Activated B cell treated with CpG ODN at 0.5 μM for 24 hours (primary cell): ENCODE measurements at regions not wholly inside any gene's neighbourhood (a gene's known extent, or its start where the extent isn't known, plus 50 kb on each side); places are given as distances from the start of the nearest gene placed in this dataset.

ENCODE experiments used
- ATAC-seq: fragments of 200-7000 bp; cut with Tn5 transposase; one replicate; pipeline ENCODE4 v1.10.0; 2021; ENCODE audit warnings: low read depth, mild to moderate bottlenecking, moderate library complexity
- CTCF ChIA-PET: fragments of 350-600 bp; sonication (Branson Sonifier 250); formaldehyde crosslinking; loops from one replicate; lab custom pipeline; 2021; ENCODE audit warnings: antibody characterized with exemption; lab: Charles Lee
- POLR2A ChIA-PET: fragments of 350-600 bp; sonication (Branson Sonifier 250); formaldehyde crosslinking; loops from one replicate; lab custom pipeline; 2021; ENCODE audit warnings: antibody characterized with exemption; lab: Charles Lee
- DNase-seq: peaks from one replicate; pipeline ENCODE4 v3.0.0; 2022
- H3K27ac Mint-ChIP-seq: one replicate; pipeline ENCODE4 v1.8.0; 2020; ENCODE audit warnings: mixed read lengths
- H3K27me3 Mint-ChIP-seq: one replicate; pipeline ENCODE4 v1.8.0; 2021; ENCODE audit warnings: mixed read lengths
- H3K36me3 Mint-ChIP-seq: one replicate; pipeline ENCODE4 v1.8.0; 2021; ENCODE audit warnings: low read depth, mixed read lengths
- H3K4me1 Mint-ChIP-seq: one replicate; pipeline ENCODE4 v1.8.0; 2021; ENCODE audit warnings: mixed read lengths
- H3K4me3 Mint-ChIP-seq: one replicate; pipeline ENCODE4 v1.8.0; 2020; ENCODE audit warnings: mild to moderate bottlenecking, mixed read lengths
- H3K9me3 Mint-ChIP-seq: one replicate; pipeline ENCODE4 v1.8.0; 2020; ENCODE audit warnings: mixed read lengths
- intact Hi-C: fragments of 100-400 bp; cut with micrococcal nuclease; formaldehyde crosslinking; loops from one replicate; pipeline ENCODE4 v1.15.1; 2024
- TF ChIP-seq, protein P1 (sequence below): fragments of 200-600 bp; IDR thresholded peaks from one replicate; pipeline ENCODE4 v1.8.0; 2022; ENCODE audit warnings: antibody characterized with exemption, mild to moderate bottlenecking

DNA sequence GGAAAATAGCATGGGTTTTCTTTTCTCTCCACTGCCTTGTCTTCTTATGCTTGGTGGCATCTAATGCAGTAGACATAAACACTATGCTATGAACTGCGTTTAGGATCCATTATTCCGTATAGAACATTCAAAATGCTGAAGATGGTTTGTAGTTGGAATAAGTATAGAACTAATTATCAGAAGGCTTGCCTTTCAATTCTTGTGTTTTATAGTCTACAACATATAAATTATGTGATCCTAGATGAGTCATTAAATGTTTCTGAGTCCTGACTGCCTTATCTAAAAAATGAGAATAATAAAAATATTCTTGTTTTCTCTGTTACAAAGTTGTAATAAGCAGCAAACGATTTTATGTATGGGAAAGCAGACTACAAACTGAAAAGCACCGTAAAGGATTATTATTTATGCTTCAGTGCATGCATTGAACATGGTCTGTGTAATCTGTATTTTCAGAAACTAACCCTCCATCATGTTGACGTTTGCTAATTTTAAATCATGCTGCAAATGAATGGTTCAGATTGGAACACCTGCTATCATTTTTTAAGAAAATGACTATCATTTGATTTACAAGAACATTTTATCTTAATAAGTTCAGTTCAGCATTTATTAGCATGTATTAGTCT, 335.9 kb upstream of the AADAT start:
- no peaks in the 10 kb centered on the region for H3K4me1 Mint-ChIP-seq
- DNase-seq, result no peak
- POLR2A ChIA-PET, result no interaction called here
- no peaks in the 10 kb centered on the region for H3K36me3 Mint-ChIP-seq
- intact Hi-C loops, result no loop called here
- no peak overlapping the region for H3K27ac Mint-ChIP-seq
- CTCF ChIA-PET, result no interaction called here
- H3K4me3 Mint-ChIP-seq, result no peak overlapping the region
- TF ChIP-seq, protein P1, sequence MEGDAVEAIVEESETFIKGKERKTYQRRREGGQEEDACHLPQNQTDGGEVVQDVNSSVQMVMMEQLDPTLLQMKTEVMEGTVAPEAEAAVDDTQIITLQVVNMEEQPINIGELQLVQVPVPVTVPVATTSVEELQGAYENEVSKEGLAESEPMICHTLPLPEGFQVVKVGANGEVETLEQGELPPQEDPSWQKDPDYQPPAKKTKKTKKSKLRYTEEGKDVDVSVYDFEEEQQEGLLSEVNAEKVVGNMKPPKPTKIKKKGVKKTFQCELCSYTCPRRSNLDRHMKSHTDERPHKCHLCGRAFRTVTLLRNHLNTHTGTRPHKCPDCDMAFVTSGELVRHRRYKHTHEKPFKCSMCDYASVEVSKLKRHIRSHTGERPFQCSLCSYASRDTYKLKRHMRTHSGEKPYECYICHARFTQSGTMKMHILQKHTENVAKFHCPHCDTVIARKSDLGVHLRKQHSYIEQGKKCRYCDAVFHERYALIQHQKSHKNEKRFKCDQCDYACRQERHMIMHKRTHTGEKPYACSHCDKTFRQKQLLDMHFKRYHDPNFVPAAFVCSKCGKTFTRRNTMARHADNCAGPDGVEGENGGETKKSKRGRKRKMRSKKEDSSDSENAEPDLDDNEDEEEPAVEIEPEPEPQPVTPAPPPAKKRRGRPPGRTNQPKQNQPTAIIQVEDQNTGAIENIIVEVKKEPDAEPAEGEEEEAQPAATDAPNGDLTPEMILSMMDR, result no peak
- H3K9me3 Mint-ChIP-seq, result no peaks in the 10 kb centered on the region
- H3K27me3 Mint-ChIP-seq, result no peaks in the 10 kb centered on the region
- ATAC-seq, result no peak

DNA sequence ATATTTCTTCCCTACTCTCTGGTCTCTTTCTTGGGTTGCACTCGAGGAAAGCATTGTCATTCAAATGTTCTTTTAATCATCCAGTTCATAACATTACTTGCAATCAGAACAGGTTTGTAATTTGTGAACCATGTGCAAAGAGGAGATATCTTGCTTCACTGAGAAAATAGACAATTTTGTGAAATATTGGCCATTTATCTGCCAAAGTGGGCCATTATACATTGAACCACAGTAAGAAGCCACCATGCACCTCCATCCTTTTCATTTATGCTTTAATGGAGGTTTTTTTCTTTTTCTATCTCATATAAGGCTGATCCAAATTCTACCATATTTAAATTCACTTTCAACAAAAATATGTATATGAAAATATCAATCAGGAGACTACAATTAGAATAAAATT, 335.3 kb upstream of the AADAT start:
- no peaks in the 10 kb centered on the region for H3K36me3 Mint-ChIP-seq
- ATAC-seq (no peak), DNase-seq (no peak)
- intact Hi-C loops, result no loop called here
- H3K4me3 Mint-ChIP-seq, result no peak overlapping the region
- no peak overlapping the region for H3K27ac Mint-ChIP-seq
- ChIA-PET CTCF (no interaction called here), POLR2A (no interaction called here)
- H3K4me1 Mint-ChIP-seq, result no peaks in the 10 kb centered on the region
- H3K27me3 Mint-ChIP-seq, result no peaks in the 10 kb centered on the region
- H3K9me3 Mint-ChIP-seq, result no peaks in the 10 kb centered on the region
- TF ChIP-seq, protein P1, result no peak

DNA sequence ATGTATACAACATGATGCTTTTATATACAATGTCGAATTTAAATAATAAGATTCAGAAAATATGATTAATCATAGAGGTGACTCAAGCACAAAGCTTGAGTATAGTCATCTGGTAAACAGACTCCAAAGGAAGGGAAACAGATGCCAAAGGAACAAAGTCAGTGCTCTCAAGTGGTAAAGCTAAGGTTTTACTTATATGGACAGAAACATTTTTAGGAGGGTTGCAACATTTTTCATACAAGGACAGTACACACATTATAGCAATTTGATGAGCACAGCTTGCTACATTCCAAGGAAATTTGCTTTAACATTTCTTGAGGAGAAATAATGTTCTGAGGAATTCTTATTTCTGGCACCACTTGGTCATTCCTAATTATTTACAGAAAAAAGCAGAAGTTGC, 333.4 kb upstream of the AADAT start:
- no peaks in the 10 kb centered on the region for H3K9me3 Mint-ChIP-seq
- intact Hi-C loops, result no loop called here
- H3K4me3 Mint-ChIP-seq, result no peak overlapping the region
- ChIA-PET POLR2A (no interaction called here), CTCF (no interaction called here)
- ATAC-seq (no peak), DNase-seq (no peak)
- no peak overlapping the region for H3K27ac Mint-ChIP-seq
- TF ChIP-seq, protein P1, result no peak
- no peaks in the 10 kb centered on the region for H3K36me3 Mint-ChIP-seq
- no peaks in the 10 kb centered on the region for H3K27me3 Mint-ChIP-seq
- H3K4me1 Mint-ChIP-seq, result no peaks in the 10 kb centered on the region

DNA sequence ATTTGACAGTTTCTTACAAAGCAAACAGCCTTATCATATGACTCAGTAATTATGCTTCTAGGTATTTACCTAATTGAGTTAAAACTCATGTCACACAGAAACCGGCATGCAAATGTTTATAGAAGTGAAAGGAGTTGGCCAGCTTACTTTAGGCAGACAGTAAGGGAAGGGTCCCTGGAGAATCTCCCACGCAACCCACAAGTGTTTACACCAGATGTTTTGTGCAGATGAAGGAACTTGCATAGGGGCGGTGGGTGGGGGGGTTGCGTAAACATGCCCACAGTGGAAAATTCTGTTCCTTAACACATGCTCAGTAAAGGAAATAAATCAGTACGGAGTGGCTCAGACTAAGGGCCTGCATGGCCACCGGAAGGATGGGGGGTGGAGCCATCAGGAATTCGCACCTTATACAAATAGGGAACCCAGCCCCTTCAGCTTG, 330.5 kb upstream of the AADAT start:
- H3K4me1 Mint-ChIP-seq, result no peaks in the 10 kb centered on the region
- no peak overlapping the region for H3K27ac Mint-ChIP-seq
- intact Hi-C loops, result no loop called here
- TF ChIP-seq, protein P1, result no peak
- no peaks in the 10 kb centered on the region for H3K27me3 Mint-ChIP-seq
- no peak for DNase-seq
- no peaks in the 10 kb centered on the region for H3K36me3 Mint-ChIP-seq
- ATAC-seq, result no peak
- ChIA-PET CTCF (no interaction called here), POLR2A (no interaction called here)
- H3K9me3 Mint-ChIP-seq, result no peaks in the 10 kb centered on the region
- no peak overlapping the region for H3K4me3 Mint-ChIP-seq

DNA sequence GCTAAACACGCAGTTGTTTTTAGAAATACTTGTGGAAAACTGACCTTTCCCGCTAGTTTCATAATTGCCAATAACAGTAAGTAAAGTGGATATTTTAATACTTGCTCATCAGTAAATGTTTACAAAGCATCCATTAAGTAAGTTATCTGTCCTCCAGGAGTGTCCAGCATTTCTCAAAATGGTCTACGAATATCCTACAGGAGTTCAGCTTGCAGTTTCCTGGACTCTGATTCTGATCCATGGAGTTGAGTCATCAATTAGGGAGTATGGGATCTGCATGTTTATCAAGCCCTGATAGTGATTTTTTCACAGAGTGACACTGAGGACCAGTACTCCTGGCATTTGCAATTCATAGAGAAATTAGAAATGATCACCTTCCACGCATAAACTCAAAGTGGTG, 325.2 kb upstream of the AADAT start:
- no peak overlapping the region for H3K4me3 Mint-ChIP-seq
- TF ChIP-seq, protein P1, result no peak
- ATAC-seq, result no peak
- H3K4me1 Mint-ChIP-seq, result no peaks in the 10 kb centered on the region
- intact Hi-C loops, result no loop called here
- no peak for DNase-seq
- no peaks in the 10 kb centered on the region for H3K27me3 Mint-ChIP-seq
- no peak overlapping the region for H3K27ac Mint-ChIP-seq
- H3K36me3 Mint-ChIP-seq, result no peaks in the 10 kb centered on the region
- H3K9me3 Mint-ChIP-seq, result peaks cover 2% of the 10 kb centered on the region
- CTCF ChIA-PET, result no interaction called here
- POLR2A ChIA-PET, result no interaction called here
